Aorta (tissue), 5 donors: ENCODE measurements at regions not wholly inside any gene's neighbourhood (a gene's known extent, or its start where the extent isn't known, plus 50 kb on each side); places are given as distances from the start of the nearest gene placed in this dataset.

Experiments used
- ATAC-seq: fragments of 200-7000 bp; cut with Tn5 transposase; one replicate; pipeline ENCODE4 v1.9.1; 2022; ENCODE audit warnings: moderate library complexity; ENCODE audit not compliant: low FRiP score
- DNase-seq, 2 donors: peaks; one replicate each; pipeline ENCODE4 v3.0.0-alpha.2; 2020
- H3K27ac ChIP-seq, 2 donors: one replicate each; pipeline ENCODE4 v1.5.1; 2013; ENCODE audit warnings: low read length in 2 of 2, mild to moderate bottlenecking in 2 of 2, moderate library complexity in 2 of 2, control low read depth in 1 of 2, inconsistent platforms in 1 of 2, low read depth in 1 of 2
- H3K27me3 ChIP-seq, 2 donors: one replicate each; pipeline ENCODE4 v1.6.1; 2013; ENCODE audit warnings: control low read depth in 1 of 2, low read length in 1 of 2, mild to moderate bottlenecking in 1 of 2, moderate library complexity in 1 of 2; ENCODE audit not compliant: insufficient read depth in 2 of 2, control insufficient read depth in 1 of 2
- H3K36me3 ChIP-seq, 2 donors: one replicate each; pipeline ENCODE4 v1.6.1; 2013; ENCODE audit warnings: control low read depth in 1 of 2, low read length in 1 of 2, mild to moderate bottlenecking in 1 of 2; ENCODE audit not compliant: insufficient read depth in 2 of 2, control insufficient read depth in 1 of 2
- H3K4me1 ChIP-seq, 2 donors: one replicate each; pipeline ENCODE4 v1.6.1; 2013; ENCODE audit warnings: low read length in 2 of 2, control low read depth in 1 of 2, mild to moderate bottlenecking in 1 of 2, moderate library complexity in 1 of 2; ENCODE audit not compliant: insufficient read depth in 2 of 2, control insufficient read depth in 1 of 2
- H3K4me3 ChIP-seq, 2 donors: one replicate each; pipeline ENCODE4 v1.5.1; 2013; ENCODE audit warnings: low read length in 2 of 2, control low read depth in 1 of 2, mild to moderate bottlenecking in 1 of 2
- H3K9me3 ChIP-seq: one replicate; pipeline ENCODE4 v1.6.1; 2013; ENCODE audit warnings: mild to moderate bottlenecking, low read length; ENCODE audit not compliant: control insufficient read depth
- WGBS, 2 donors: extraction: QIAGEN DNeasy Blood & Tissue Kit; methylation state at CpG; one replicate each; pipeline ENCODE4 v1.1.7; 2013; 5-methylcytosine and 5-hydroxymethylcytosine counted together
- intact Hi-C, 2 donors: fragments of 100-400 bp; cut with DNase I; formaldehyde crosslinking; loops; one replicate each; pipeline versions ENCODE4 v1.14.2 to v1.15.0; 2022
- donor health status: healthy with polysubstance abuse.
- donor health status: Bipolar disorder and iron deficiency.
- donor health status: DM: no; HTN: no; CAD: no.
- donor health status: DM: no; HTN: no; CAD: no.
- donor health status: DM: yes; HTN: yes; CAD: no.

DNA sequence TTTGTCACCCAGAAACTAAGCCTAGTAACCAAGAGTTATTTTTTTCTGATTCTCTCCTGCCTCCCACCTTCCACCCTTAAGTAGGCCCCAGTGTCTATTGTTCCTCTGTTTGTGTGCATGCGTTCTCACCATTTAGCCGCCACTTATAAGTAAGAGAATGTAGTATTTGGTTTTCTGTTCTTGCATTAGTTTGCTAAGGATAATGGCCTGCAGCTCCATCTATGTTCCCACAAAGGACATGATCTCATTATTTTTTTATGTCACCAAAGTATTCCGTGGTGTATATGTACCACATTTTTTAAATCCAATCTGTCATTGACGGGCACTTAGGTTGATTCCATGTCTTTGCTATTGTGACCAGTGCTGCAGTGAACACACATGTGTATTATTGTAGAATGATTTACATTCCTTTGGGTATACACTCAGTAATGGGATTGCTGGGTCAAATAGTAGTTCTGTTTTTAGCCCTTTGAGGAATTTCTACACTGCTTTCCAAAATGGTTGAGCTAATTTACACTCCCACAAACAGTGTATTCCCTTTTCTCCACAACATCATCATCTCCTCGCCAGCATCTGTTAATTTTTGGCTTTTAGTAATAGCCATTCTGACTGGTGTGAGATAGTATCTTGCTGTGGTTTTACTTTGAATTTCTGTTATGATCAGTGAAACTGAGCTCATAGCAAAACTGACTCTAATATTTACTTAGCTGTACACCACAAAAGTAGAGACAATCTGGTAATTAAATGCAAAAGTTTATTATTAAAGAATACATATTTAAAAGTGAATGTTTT is 660.1 kb upstream of the SLC8A1 start:
- Histone ChIP-seq H3K27me3 (no peaks in the 10 kb centered on the region), H3K9me3 (no peaks in the 10 kb centered on the region), H3K4me1 (no peaks in the 10 kb centered on the region), H3K27ac (no peak overlapping the region), H3K4me3 (no peak overlapping the region), H3K36me3 (no peaks in the 10 kb centered on the region)
- no peak for DNase-seq
- intact Hi-C loops: no loop called here
- 57 to 68% methylated on average over 5 of the region's 5 CpGs for WGBS, 2 donors
- no peak for ATAC-seq

DNA sequence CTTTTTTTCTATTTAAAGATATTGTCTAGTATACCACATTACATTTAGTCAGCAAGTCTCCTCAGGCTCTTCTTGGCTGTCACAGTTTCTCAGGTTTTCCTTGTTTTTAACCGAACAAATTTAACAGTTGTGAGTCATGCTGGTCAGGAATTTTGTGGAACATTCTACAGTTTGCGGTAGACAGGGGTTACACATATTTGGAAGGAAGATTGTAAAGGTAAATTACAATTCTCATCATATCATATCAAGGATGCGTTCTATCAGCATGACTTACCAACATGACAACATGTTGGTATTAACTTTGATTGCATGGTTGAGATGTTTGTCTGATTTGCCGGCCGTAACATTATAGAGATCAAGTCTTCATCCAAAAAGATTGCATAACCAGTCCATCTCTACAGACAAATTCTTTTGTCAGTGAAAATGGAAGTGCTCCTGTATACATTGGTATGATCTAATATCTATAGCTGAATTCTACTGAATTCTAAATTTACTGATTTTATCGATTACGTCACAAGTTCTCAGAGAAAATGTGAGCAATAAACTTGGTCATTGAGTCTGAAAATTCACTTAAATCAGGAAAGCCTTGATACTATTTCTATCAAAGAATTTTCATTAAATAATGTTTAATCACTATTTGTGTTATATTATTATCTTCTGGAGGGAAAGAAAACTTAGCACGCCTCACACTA is 664.4 kb upstream of the SLC8A1 start:
- H3K9me3 ChIP-seq: no peaks in the 10 kb centered on the region
- no peaks in the 10 kb centered on the region for H3K36me3 ChIP-seq
- no peaks in the 10 kb centered on the region for H3K27me3 ChIP-seq
- H3K27ac ChIP-seq: no peak overlapping the region
- no peak for ATAC-seq
- DNase-seq: no peak
- WGBS, 2 donors: 91 to 93% methylated on average over 8 of the region's 8 CpGs
- H3K4me3 ChIP-seq: no peak overlapping the region
- H3K4me1 ChIP-seq: no peaks in the 10 kb centered on the region
- intact Hi-C loops: no loop called here

DNA sequence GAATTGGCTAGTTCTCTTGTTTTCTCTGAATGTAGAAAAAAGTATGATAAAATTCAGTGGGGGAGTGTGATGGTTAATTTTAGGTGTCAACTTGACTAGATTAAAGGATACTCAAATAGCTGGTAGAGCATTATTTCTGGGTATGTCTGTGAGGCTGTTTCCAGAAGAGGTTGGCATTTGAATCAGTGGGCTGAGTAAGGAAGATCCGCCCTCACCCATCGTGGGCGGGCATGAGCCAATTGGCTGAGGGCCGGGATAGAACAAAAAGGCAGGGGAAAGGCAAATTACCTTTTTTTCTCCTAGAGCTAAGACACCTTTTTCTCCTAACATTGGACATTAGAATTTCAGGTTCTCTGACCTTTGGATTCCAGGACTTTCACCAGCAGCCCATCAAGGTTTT is 667.6 kb upstream of the SLC8A1 start:
- DNase-seq: no peak
- ATAC-seq: no peak
- intact Hi-C loops: no loop called here
- Histone ChIP-seq H3K27me3 (no peaks in the 10 kb centered on the region), H3K36me3 (no peaks in the 10 kb centered on the region), H3K4me1 (no peaks in the 10 kb centered on the region), H3K27ac (no peak overlapping the region), H3K4me3 (no peak overlapping the region), H3K9me3 (no peaks in the 10 kb centered on the region)
- 94 to 96% methylated on average over 4 of the region's 4 CpGs for WGBS, 2 donors

GRCh38 chr2:41123341-41123740 is 671.5 kb upstream of the SLC8A1 start:
- H3K27me3 ChIP-seq: no peaks in the 10 kb centered on the region
- ATAC-seq (no peak), DNase-seq (no peak)
- WGBS, 2 donors: 21 to 40% methylated on average over 1 of the region's 1 CpG
- H3K4me3 ChIP-seq: no peak overlapping the region
- H3K9me3 ChIP-seq: no peaks in the 10 kb centered on the region
- intact Hi-C loops: no loop called here
- H3K4me1 ChIP-seq: no peaks in the 10 kb centered on the region
- no peaks in the 10 kb centered on the region for H3K36me3 ChIP-seq
- H3K27ac ChIP-seq: no peak overlapping the region

DNA sequence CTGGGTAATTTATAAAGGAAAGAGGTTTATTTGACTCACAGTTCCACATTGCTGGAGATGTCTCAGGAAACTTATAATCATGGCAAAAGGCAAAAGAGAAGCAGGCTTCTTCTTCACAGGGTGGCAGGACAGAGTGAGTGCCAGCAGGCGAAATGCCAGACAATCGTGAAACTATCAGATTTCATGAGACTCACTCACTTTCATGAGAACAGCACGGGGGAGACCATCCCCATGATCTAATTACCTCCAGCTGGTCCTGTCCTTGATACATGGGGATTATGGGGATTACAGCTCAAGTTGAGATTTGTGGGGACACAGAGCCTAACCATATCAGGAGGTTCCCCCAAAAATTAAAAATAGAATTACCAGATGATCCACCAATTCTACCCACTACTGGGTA is 675.5 kb upstream of the SLC8A1 start:
- intact Hi-C loops: no loop called here
- no peaks in the 10 kb centered on the region for H3K27me3 ChIP-seq
- ATAC-seq (no peak), DNase-seq (no peak)
- no peaks in the 10 kb centered on the region for H3K4me1 ChIP-seq
- H3K27ac ChIP-seq: no peak overlapping the region
- H3K9me3 ChIP-seq: no peaks in the 10 kb centered on the region
- no peak overlapping the region for H3K4me3 ChIP-seq
- H3K36me3 ChIP-seq: no peaks in the 10 kb centered on the region
- WGBS, 2 donors: 68 to 79% methylated on average over 3 of the region's 3 CpGs

DNA sequence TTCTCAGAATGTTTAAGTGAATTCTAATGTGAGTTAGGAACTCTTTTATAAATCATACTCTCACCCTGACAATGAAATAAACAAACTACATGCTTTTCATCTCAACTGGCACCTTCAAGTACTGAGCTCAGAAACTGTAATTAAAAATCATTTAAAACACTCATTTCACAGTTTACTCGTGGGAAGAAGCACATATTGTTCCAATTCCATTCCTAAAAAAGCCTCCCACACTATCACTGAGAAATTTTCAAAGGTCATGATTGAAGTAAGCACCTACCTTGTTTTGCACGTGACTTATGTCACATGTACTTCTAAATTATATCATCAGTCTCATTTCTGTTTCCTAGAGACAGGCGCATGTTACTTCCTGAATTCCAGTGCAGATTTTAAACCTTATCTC is 678.1 kb upstream of the SLC8A1 start:
- Histone ChIP-seq H3K4me1 (no peaks in the 10 kb centered on the region), H3K36me3 (no peaks in the 10 kb centered on the region), H3K27ac (no peak overlapping the region), H3K9me3 (no peaks in the 10 kb centered on the region), H3K4me3 (no peak overlapping the region), H3K27me3 (no peaks in the 10 kb centered on the region)
- 47 to 53% methylated on average over 3 of the region's 3 CpGs for WGBS, 2 donors
- intact Hi-C loops: no loop called here
- no peak for DNase-seq
- ATAC-seq: no peak

DNA sequence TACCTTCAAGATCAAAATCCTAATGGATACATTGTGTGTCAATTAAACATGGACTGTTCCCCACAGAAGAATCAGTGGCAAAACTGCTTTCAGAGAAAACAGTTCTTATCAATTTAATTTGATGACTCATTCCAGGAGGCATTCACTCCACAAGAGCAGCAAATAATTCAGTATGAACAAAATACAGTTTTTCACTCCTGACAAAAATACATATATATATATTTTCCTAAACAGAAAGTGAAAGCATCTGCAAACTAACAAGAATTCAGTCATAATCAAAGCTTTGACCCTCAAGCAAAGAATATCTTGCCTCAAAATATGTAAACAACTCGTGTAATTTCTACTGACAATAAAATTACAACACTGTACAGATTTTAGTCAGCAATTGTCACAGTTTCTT is 685.1 kb upstream of the SLC8A1 start:
- WGBS, 2 donors: 47 to 59% methylated on average over 1 of the region's 1 CpG
- ATAC-seq: no peak
- H3K4me3 ChIP-seq: no peak overlapping the region
- H3K27ac ChIP-seq: no peak overlapping the region
- H3K9me3 ChIP-seq: no peaks in the 10 kb centered on the region
- H3K4me1 ChIP-seq: no peaks in the 10 kb centered on the region
- intact Hi-C loops: no loop called here
- DNase-seq: no peak
- no peaks in the 10 kb centered on the region for H3K36me3 ChIP-seq
- no peaks in the 10 kb centered on the region for H3K27me3 ChIP-seq

GRCh38 chr2:41141146-41141791 is 689.4 kb upstream of the SLC8A1 start:
- Histone ChIP-seq H3K4me3 (no peak overlapping the region), H3K27me3 (no peaks in the 10 kb centered on the region), H3K4me1 (no peaks in the 10 kb centered on the region), H3K27ac (no peak overlapping the region), H3K36me3 (no peaks in the 10 kb centered on the region), H3K9me3 (no peaks in the 10 kb centered on the region)
- WGBS, 2 donors: 89 to 92% methylated on average over 5 of the region's 5 CpGs
- DNase-seq (no peak), ATAC-seq (no peak)
- intact Hi-C loops: no loop called here

DNA sequence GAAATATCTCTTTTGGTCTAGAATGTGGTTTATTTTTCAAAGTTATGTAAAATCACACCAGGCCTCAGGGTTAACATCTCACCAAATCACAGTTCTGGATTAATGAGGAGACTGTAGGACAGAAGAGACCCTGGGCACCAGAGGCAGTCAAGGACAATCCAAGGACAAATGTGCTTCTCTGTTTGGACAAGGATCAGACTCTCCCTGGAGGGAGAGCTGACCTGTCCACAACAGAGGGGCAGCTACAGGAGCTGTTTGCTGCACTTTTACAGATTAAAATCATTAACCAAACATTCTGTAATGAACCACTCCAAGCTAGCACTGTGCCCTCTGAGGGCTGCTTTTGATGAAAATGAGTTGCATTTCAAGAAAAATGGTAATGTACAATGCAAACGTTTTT is 690.6 kb upstream of the SLC8A1 start:
- H3K27me3 ChIP-seq: no peaks in the 10 kb centered on the region
- H3K4me3 ChIP-seq: no peak overlapping the region
- intact Hi-C loops: no loop called here
- WGBS, 2 donors: 16 to 24% methylated on average over 1 of the region's 1 CpG
- no peaks in the 10 kb centered on the region for H3K36me3 ChIP-seq
- DNase-seq (no peak), ATAC-seq (no peak)
- H3K4me1 ChIP-seq: no peaks in the 10 kb centered on the region
- no peak overlapping the region for H3K27ac ChIP-seq
- no peaks in the 10 kb centered on the region for H3K9me3 ChIP-seq
